ENCODE measurements at regions not wholly inside any gene's neighbourhood (a gene's known extent, or its start where the extent isn't known, plus 50 kb on each side); places are given as distances from the start of the nearest gene placed in this dataset.
"Not testable (repeated sequence)": the region's sequence is repeated elsewhere in the genome, so short reads cannot be mapped to it uniquely, and the experiment has no call there.

GRCh38 chr1:144140243-144140642, 168.5 kb upstream of the FAM72C start:
- not testable (repeated sequence) for DNase-seq (ENCODE audit: low read depth in 2 of 3, low spot score in 2 of 3)

DNA sequence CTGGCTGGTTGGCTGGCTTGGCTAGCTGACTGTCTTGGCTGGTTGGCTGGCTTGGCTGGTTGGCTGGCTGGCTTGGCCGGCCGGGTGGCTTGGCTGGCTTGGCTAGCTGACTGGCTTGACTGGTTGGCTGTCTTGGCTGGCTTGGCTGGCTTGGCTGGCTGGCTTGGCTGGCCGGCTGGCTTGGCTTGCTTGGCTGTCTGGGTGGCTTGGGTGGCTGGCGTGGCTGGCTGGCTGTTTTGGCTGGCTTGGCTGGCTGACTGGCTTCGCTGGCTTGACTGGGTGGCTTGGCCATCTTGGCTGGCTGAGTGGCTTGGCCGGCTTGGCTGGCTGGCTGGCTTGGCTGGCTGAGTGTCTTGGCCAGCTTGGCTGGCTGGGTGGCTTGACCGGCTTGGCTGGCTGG, 133.2 kb upstream of the FAM72C start:
- not testable (repeated sequence) for DNase-seq (ENCODE audit: low read depth in 2 of 3, low spot score in 2 of 3)

GRCh38 chr1:144104000-144104677, 132.4 kb upstream of the FAM72C start:
- DNase-seq (ENCODE audit: low read depth in 2 of 3, low spot score in 2 of 3), result peak; percentile 9 to 16 (median 13)

DNA sequence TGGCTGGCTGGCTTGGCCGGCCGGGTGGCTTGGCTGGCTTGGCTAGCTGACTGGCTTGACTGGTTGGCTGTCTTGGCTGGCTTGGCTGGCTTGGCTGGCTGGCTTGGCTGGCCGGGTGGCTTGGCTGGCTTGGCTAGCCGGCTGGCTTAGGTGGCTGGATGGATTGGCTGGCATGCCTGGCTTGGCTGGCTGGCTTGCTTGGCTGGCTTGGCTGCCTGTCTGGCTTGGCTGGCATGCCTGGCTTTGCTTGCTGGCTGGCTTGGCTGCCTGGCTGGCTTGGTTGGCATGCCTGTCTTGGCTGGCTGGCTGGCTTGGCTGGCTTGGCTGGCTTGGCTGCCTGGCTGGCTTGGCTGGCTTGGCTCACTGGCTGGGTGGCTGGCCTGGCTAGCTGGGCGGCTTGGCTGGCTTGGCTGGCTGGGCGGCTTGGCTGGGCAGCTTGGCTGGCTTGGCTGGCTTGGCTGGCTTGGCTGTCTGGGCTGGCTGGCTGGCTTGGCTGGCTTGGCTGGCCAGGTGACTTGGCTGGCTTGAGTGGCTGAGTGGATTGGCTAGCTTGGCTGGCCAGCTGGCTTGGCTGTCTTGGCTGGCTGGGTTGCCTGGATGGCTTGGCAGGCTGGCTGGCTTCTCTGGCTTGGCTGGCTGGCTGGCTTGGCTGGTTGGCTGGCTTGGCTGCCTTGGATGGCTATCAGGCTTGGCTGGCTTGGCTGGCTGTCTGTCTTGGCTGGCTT, 131.5 kb upstream of the FAM72C start:
- DNase-seq (ENCODE audit: low read depth in 2 of 3, low spot score in 2 of 3), result peak in 2 of 3 experiments; percentile 12 to 27

DNA sequence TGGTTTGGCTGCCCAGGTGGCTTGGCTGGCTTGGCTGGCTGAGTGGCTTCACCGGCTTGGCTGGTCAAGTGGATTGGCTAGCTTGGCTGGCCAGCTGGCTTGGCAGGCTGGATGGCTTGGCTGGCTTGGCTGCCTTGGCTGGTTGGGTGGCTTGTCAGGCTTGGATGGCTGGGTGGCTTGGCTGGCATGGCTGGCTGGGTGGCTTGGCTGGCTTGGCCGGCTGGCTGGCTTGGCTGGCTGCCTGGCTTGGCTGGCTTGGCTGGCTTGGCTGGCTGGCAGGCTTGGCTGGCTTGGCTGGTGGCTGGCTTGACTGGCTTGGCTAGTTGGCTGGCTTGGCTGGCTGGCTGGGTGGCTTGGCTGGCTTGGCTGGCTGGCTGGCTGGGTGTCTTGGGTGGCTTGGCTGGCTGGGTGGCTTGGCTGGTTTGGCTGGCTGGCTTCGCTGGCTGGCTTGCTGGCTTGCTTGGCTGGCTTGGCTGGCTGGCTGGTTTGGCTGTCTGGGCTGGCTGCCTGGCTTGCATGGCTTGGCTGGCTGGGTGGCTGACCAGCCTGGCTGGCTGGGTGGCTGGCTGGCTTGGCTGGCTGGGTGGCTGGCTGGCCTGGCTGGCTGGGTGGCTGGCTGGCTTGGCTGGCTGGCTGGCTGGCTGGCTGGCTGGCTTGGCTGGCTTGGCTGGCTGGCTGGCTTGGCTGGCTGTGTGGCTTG, 130.4 kb upstream of the FAM72C start:
- not testable (repeated sequence) for DNase-seq (ENCODE audit: low read depth in 2 of 3, low spot score in 2 of 3)

- peak in 1 of 3 experiments; percentile 0 for DNase-seq (ENCODE audit: low read depth in 2 of 3, low spot score in 2 of 3)
These were observed 129.7 kb upstream of the FAM72C start for GRCh38 chr1:144101397-144102045.

DNA sequence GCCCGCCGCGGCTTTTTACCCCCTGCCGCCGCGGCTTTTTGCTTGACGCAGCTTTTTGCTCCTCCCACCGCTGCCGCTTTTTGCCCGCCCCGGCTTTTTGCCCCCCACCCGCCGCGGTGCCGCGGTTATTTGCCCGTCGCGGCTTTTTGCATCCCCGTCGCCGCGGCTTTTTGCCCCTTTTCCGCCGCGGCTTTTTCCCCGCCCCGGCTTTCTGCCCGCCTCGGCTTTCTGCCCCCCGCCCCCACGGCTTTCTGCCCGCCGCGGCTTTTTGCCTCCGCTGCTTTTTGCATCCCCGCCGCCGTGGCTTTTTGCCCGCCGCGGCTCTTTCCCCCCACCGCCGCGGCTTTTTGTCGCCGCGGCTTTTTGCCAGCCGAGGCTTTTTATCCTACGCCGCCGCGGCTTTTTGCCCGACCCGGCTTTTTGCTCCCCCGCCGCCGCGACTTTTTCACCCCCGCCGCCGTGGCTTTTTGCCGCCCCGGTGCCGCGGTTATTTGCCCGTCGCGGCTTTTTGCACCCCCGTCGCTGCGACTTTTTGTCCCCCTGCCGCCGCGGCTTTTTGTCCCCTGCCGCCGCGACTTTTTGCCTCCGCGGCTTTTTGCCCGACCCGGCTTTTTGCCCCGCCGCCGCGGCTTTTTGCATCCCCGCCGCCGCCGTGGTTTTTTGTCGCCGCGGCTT, 105.5 kb upstream of the FAM72C start:
- DNase-seq (ENCODE audit: low read depth in 2 of 3, low spot score in 2 of 3), result peak in 2 of 3 experiments; percentile 15 to 28

- DNase-seq (ENCODE audit: low read depth in 2 of 3, low spot score in 2 of 3), result not testable (repeated sequence)
These were observed 104.9 kb upstream of the FAM72C start for GRCh38 chr1:144076646-144077045.

DNA sequence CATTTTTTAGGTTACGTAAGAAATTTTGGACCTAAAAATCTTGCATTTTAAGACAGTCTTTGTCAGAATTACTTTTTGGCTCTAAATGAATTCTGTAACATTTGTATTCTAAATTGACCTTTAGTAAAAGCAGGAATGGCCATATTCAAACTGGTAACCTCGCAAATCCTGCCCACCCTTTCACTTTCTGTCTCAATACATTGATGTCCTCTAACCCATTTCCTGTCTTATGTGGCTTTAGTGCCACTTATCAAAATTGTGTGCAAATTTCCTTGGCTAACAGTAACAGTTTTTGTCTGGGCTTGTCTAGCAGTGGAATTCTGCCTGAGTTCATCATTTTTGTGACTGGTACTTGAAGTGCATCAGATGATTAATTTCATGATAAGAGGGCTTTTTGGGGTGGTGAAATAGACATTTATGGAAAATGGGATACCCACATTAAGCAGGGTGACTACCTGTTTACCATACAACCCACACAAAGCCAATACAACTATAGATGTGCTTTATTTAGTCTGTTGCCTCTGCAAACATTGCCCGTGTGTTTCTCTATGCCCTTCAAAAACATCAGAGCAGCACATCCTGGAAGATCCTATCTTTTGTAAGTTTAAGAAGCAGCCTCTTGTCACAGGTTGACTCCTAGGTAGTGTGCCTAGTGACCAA, 98.7 kb upstream of the FAM72C start:
- DNase-seq (ENCODE audit: low read depth in 2 of 3, low spot score in 2 of 3), result not testable (repeated sequence)

- not testable (repeated sequence) for DNase-seq (ENCODE audit: low read depth in 2 of 3, low spot score in 2 of 3)
These were observed 95.3 kb upstream of the FAM72C start for GRCh38 chr1:144067042-144067441.

GRCh38 chr1:144066071-144066813, 94.5 kb upstream of the FAM72C start:
- DNase-seq (ENCODE audit: low read depth in 2 of 3, low spot score in 2 of 3), result not testable (repeated sequence)

DNA sequence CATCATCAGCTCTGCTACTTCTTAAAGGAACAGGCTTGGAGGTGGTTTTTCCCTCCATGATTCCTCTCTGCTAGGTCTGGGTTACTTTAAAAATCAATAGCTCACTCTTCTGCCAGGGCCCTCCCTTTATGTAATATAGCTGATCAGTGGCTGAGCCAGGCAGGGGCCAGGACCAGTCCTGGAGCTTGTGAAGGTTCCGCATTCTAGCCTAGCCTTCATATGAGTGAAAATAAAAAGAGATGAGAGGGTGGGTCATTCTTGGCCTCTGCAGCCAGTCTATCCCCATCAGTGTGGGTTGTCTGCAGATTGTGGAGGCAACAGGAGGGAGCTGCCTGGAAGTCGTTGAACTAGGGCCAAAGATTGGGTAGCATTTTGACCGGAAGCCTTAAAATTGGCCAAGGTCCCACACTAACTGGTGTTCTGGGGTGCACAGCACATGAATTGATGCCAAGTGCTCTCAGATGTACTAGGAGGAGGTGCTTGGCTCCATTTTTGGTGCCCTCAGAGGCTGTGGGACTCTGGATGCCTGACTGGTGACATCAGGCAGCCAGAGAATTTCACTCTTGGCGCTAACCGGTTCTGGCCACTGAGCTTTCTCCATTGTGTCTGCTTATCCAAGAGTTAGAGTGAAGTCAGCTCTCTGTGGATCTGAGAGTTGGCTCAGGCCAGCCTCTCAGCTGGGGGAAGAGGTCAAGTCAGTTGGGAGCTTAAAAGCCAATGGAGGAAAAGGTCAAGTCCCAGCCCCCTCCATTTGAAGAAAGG, 93.7 kb upstream of the FAM72C start:
- DNase-seq (ENCODE audit: low read depth in 2 of 3, low spot score in 2 of 3), result not testable (repeated sequence)

DNA sequence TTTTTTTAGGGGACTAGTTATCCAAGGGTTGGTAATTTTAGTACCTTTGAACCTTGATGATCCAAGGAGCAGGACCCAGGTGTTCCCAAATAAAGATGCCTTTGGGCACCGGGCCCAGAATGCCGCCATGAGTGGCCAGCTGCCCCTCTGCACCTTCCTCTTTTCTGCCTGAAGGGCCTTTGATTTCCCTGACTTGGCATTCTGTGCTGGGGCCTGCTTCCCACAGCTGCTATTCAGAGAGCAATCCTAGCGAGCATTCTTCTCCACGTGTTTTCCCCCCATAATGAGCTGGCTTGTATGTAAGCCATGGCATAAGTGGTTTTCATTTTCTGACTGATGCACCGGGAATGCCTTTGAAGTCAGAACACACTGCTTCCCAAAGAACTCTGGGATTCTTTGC, 77.6 kb upstream of the FAM72C start:
- not testable (repeated sequence) for DNase-seq (ENCODE audit: low read depth in 2 of 3, low spot score in 2 of 3)

DNA sequence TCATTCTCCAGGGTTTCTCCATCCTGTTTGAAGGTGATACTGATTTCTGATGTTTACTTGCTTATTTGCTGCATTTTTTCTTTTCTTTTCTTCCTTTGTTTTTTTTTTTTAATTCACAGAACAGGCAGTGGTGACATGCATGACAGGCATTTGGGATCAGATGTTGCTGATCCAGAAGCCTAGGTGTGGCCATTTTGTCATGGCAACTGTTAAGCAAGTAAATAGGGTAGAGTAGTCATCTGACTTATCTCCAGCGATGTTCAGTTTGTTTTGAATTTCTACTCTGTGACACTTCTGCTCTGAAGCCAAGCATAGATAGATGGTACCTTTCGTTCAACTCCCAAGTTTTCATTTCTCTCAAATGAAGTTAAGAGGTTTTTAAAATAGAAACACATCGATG, 74.9 kb upstream of the FAM72C start:
- DNase-seq (ENCODE audit: low read depth in 2 of 3, low spot score in 2 of 3), result not testable (repeated sequence)

- DNase-seq (ENCODE audit: low read depth in 2 of 3, low spot score in 2 of 3), result peak in 1 of 3 experiments; percentile 0
These were observed 74.2 kb upstream of the FAM72C start for GRCh38 chr1:144045751-144046546.

DNA sequence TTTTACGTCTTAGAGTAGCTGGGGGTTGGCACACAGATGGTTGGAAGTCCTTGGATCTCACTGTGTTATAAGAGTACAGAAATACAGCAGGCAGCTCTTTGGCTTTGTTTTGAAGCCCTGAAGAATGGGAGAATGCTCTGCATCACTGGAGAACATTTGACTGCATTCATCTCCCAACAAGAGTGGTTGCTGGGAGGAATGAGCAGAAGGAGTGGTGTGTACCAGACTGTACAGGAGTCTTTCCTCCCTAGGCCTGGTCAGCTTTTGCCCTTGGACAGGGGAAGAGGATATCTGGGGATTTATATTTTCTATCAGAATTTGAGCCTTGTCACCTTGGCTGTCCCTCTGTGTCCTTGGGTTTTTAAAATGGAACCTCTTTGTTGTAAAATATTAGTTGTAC, 70.5 kb upstream of the FAM72C start:
- not testable (repeated sequence) for DNase-seq (ENCODE audit: low read depth in 2 of 3, low spot score in 2 of 3)

GRCh38 chr1:144040293-144040692, 68.5 kb upstream of the FAM72C start:
- DNase-seq (ENCODE audit: low read depth in 2 of 3, low spot score in 2 of 3), result not testable (repeated sequence)

GRCh38 chr1:144034045-144034444, 62.3 kb upstream of the FAM72C start:
- DNase-seq (ENCODE audit: low read depth in 2 of 3, low spot score in 2 of 3), result not testable (repeated sequence)
